ENCODE measurements at regions not wholly inside any gene's neighbourhood (a gene's known extent, or its start where the extent isn't known, plus 50 kb on each side); places are given as distances from the start of the nearest gene placed in this dataset.

GRCh38 chrX:16431266-16431665 is 218.7 kb upstream of the S100G start:
- TF ChIP-seq, protein P1, sequence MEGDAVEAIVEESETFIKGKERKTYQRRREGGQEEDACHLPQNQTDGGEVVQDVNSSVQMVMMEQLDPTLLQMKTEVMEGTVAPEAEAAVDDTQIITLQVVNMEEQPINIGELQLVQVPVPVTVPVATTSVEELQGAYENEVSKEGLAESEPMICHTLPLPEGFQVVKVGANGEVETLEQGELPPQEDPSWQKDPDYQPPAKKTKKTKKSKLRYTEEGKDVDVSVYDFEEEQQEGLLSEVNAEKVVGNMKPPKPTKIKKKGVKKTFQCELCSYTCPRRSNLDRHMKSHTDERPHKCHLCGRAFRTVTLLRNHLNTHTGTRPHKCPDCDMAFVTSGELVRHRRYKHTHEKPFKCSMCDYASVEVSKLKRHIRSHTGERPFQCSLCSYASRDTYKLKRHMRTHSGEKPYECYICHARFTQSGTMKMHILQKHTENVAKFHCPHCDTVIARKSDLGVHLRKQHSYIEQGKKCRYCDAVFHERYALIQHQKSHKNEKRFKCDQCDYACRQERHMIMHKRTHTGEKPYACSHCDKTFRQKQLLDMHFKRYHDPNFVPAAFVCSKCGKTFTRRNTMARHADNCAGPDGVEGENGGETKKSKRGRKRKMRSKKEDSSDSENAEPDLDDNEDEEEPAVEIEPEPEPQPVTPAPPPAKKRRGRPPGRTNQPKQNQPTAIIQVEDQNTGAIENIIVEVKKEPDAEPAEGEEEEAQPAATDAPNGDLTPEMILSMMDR (IDR thresholded peaks at IDR 0.05), result no peak
- no peak for TF ChIP-seq POLR2AphosphoS5 (IDR thresholded peaks at IDR 0.05; ENCODE audit: low read depth, low read length)
- TF ChIP-seq, protein P2, sequence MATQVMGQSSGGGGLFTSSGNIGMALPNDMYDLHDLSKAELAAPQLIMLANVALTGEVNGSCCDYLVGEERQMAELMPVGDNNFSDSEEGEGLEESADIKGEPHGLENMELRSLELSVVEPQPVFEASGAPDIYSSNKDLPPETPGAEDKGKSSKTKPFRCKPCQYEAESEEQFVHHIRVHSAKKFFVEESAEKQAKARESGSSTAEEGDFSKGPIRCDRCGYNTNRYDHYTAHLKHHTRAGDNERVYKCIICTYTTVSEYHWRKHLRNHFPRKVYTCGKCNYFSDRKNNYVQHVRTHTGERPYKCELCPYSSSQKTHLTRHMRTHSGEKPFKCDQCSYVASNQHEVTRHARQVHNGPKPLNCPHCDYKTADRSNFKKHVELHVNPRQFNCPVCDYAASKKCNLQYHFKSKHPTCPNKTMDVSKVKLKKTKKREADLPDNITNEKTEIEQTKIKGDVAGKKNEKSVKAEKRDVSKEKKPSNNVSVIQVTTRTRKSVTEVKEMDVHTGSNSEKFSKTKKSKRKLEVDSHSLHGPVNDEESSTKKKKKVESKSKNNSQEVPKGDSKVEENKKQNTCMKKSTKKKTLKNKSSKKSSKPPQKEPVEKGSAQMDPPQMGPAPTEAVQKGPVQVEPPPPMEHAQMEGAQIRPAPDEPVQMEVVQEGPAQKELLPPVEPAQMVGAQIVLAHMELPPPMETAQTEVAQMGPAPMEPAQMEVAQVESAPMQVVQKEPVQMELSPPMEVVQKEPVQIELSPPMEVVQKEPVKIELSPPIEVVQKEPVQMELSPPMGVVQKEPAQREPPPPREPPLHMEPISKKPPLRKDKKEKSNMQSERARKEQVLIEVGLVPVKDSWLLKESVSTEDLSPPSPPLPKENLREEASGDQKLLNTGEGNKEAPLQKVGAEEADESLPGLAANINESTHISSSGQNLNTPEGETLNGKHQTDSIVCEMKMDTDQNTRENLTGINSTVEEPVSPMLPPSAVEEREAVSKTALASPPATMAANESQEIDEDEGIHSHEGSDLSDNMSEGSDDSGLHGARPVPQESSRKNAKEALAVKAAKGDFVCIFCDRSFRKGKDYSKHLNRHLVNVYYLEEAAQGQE (IDR thresholded peaks at IDR 0.05; ENCODE audit: insufficient read depth in 1 of 2, low read depth in 2 of 2, low read length in 1 of 2), result no peak
- TF ChIP-seq SIN3A (IDR thresholded peaks at IDR 0.05; ENCODE audit: borderline replicate concordance, insufficient read depth, low read depth, low read length), result no peak
- no peak for TF ChIP-seq TCF7L2 (IDR thresholded peaks at IDR 0.05; ENCODE audit: low read depth, low read length)
